Upper lobe of left lung (tissue), 4 donors: ENCODE measurements at regions not wholly inside any gene's neighbourhood (a gene's known extent, or its start where the extent isn't known, plus 50 kb on each side); places are given as distances from the start of the nearest gene placed in this dataset.

Experiments used
- EP300 ChIP-seq, 4 donors: sonication (generic); formaldehyde crosslinking; IDR thresholded peaks; one replicate each; pipeline ENCODE4 v1.5.1; 2017; ENCODE audit warnings: antibody characterized with exemption in 4 of 4, control low read depth in 2 of 4
- POLR2A ChIP-seq, 4 donors: fragments of 450-650 bp; IDR thresholded peaks; one replicate each; pipeline ENCODE4 v1.5.1; 2016 to 2017; ENCODE audit warnings: antibody characterized with exemption in 4 of 4, mild to moderate bottlenecking in 2 of 4
- POLR2AphosphoS5 ChIP-seq, 2 donors: sonication (generic); formaldehyde crosslinking; IDR thresholded peaks; one replicate each; pipeline ENCODE4 v1.5.1; 2017; ENCODE audit warnings: antibody characterized with exemption in 2 of 2
- TF ChIP-seq, protein P1 (sequence below), 6 experiments: fragments of 450-650 bp in 4 of 6; fragments of 200-600 bp in 2 of 6; sonication (generic) in 2 of 6; IDR thresholded peaks; one replicate each; pipeline ENCODE4 v1.5.1; 2016 to 2019; ENCODE audit warnings: antibody characterized with exemption in 6 of 6

- TF ChIP-seq, protein P1, sequence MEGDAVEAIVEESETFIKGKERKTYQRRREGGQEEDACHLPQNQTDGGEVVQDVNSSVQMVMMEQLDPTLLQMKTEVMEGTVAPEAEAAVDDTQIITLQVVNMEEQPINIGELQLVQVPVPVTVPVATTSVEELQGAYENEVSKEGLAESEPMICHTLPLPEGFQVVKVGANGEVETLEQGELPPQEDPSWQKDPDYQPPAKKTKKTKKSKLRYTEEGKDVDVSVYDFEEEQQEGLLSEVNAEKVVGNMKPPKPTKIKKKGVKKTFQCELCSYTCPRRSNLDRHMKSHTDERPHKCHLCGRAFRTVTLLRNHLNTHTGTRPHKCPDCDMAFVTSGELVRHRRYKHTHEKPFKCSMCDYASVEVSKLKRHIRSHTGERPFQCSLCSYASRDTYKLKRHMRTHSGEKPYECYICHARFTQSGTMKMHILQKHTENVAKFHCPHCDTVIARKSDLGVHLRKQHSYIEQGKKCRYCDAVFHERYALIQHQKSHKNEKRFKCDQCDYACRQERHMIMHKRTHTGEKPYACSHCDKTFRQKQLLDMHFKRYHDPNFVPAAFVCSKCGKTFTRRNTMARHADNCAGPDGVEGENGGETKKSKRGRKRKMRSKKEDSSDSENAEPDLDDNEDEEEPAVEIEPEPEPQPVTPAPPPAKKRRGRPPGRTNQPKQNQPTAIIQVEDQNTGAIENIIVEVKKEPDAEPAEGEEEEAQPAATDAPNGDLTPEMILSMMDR (IDR thresholded peaks at IDR 0.05): no peak
- TF ChIP-seq POLR2A (IDR thresholded peaks at IDR 0.05) (no peak), POLR2AphosphoS5 (IDR thresholded peaks at IDR 0.05) (no peak), EP300 (IDR thresholded peaks at IDR 0.05) (no peak)
These were observed 266.7 kb upstream of the CDH11 start for GRCh38 chr16:65388592-65388991.
